ENCODE measurements at regions not wholly inside any gene's neighbourhood (a gene's known extent, or its start where the extent isn't known, plus 50 kb on each side); places are given as distances from the start of the nearest gene placed in this dataset.
"Not testable (repeated sequence)": the region's sequence is repeated elsewhere in the genome, so short reads cannot be mapped to it uniquely, and the experiment has no call there.

DNA sequence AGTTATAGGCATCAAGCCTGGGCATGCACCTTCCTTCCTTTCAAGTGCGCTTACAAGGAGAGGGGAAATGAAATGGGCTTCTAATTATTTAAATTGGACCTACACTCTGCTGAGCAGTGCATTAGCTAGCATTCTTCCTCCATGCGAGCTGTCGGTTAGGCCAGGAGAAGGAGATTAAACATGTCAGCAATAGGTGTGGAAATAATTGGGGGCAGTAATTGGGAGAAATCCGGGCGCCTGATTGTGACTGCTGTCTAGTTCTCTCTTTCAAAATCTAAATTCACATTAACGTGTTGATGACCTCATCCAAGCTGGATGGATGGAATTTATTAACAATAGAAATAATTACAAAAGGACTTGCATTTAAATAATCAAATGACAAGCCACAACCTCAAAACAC, 86.2 kb upstream of the SEL1L start:
- Histone ChIP-seq H3K27ac (ENCODE audit: low read depth in 1 of 2, low read length in 1 of 2) (no peak overlapping the region), H3K9ac (ENCODE audit: insufficient read depth in 1 of 2, low read length in 2 of 2) (no peak overlapping the region), H3K9me3 (ENCODE audit: control insufficient read depth in 4 of 4, insufficient read depth in 3 of 4, low read length in 3 of 4) (peaks cover 0 to 4% (median 0%) of the 10 kb centered on the region in 4 donors), H3K4me3 (no peak overlapping the region), H3K36me3 (ENCODE audit: control insufficient read depth in 4 of 4, insufficient read depth in 4 of 4, low read length in 4 of 4) (no peaks in the 10 kb centered on the region), H3K27me3 (ENCODE audit: control insufficient read depth in 3 of 3, insufficient read depth in 3 of 3, low read length in 2 of 3) (no peaks in the 10 kb centered on the region), H3K4me1 (ENCODE audit: control insufficient read depth in 5 of 5, insufficient read depth in 5 of 5, low read length in 5 of 5) (no peaks in the 10 kb centered on the region)
- TF ChIP-seq, protein P1, sequence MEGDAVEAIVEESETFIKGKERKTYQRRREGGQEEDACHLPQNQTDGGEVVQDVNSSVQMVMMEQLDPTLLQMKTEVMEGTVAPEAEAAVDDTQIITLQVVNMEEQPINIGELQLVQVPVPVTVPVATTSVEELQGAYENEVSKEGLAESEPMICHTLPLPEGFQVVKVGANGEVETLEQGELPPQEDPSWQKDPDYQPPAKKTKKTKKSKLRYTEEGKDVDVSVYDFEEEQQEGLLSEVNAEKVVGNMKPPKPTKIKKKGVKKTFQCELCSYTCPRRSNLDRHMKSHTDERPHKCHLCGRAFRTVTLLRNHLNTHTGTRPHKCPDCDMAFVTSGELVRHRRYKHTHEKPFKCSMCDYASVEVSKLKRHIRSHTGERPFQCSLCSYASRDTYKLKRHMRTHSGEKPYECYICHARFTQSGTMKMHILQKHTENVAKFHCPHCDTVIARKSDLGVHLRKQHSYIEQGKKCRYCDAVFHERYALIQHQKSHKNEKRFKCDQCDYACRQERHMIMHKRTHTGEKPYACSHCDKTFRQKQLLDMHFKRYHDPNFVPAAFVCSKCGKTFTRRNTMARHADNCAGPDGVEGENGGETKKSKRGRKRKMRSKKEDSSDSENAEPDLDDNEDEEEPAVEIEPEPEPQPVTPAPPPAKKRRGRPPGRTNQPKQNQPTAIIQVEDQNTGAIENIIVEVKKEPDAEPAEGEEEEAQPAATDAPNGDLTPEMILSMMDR (IDR thresholded peaks at IDR 0.05; ENCODE audit: control extremely low read depth, extremely low read depth) = no peak
- WGBS, 2 donors = 85 to 88% methylated on average over 6 of the region's 6 CpGs
- ATAC-seq (ENCODE audit: insufficient read depth, low FRiP score) (no peak), DNase-seq (no peak)

DNA sequence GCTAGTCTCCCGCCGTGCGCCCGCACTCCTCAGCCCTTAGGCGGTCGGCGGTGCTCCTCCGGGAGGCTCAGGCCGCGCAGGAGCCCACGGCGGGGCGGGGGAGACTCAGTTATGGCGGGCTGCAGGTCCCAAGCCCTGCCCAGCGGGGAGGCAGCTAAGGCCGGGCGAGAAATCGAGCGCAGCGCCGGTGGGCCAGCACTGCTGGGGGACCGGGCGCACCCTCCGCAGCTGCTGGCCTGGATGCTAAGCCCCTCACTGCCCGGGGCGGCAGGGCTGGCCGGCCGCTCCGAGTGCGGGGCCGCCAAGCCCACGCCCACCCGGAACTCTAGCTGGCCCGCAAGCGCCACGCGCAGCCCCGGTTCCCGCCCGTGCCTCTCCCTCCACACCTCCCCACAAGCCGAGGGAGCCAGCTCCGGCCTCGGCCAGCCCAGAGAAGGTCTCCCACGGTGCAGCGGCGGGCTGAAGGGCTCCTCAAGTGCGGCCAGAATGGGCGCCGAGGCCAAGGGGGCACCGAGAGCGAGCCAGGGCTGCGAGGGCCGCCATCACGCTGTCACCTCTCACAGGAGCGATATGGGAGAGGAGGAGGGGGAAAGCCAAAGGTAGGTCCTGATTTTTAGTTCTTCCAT, 90.2 kb upstream of the SEL1L start:
- H3K27me3 ChIP-seq (ENCODE audit: control insufficient read depth in 3 of 3, insufficient read depth in 3 of 3, low read length in 2 of 3); H3K4me1 ChIP-seq (ENCODE audit: control insufficient read depth in 5 of 5, insufficient read depth in 5 of 5, low read length in 5 of 5); H3K27ac ChIP-seq (ENCODE audit: low read depth in 1 of 2, low read length in 1 of 2); H3K9ac ChIP-seq (ENCODE audit: insufficient read depth in 1 of 2, low read length in 2 of 2); H3K9me3 ChIP-seq (ENCODE audit: control insufficient read depth in 4 of 4, insufficient read depth in 3 of 4, low read length in 3 of 4); DNase-seq; H3K36me3 ChIP-seq (ENCODE audit: control insufficient read depth in 4 of 4, insufficient read depth in 4 of 4, low read length in 4 of 4); H3K4me3 ChIP-seq; ATAC-seq (ENCODE audit: insufficient read depth, low FRiP score): not testable (repeated sequence)
- 93 to 95% methylated on average over 50 to 55 of the region's 55 CpGs for WGBS, 2 donors

DNA sequence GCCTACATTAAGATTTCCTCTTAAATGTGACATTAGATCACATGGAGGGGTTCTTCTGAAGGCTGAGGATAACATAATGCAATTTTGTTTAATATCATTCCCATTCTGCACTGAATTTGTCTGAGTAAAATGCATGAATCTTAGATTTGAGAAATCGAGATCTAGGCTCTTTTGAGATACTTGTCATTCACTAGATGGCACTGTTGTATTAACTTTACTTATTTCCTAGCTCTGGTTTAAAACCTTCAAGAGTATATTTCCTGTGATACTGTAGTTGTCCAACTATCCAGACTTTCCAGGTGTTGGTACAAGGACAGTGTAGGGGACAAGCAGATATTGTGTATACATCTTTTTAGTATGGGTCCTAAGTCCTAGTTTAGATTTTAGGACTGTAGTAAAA, 91.7 kb upstream of the SEL1L start:
- 0 to 5% methylated on average over 1 of the region's 1 CpG for WGBS, 2 donors
- DNase-seq (peak in 2 of 3 donors; percentile 55 to 75), ATAC-seq (ENCODE audit: insufficient read depth, low FRiP score) (no peak)
- Histone ChIP-seq H3K4me1 (ENCODE audit: control insufficient read depth in 5 of 5, insufficient read depth in 5 of 5, low read length in 5 of 5) (no peaks in the 10 kb centered on the region), H3K27ac (ENCODE audit: low read depth in 1 of 2, low read length in 1 of 2) (no peak overlapping the region), H3K36me3 (ENCODE audit: control insufficient read depth in 4 of 4, insufficient read depth in 4 of 4, low read length in 4 of 4) (no peaks in the 10 kb centered on the region), H3K9me3 (ENCODE audit: control insufficient read depth in 4 of 4, insufficient read depth in 3 of 4, low read length in 3 of 4) (peaks cover 0 to 6% (median 0%) of the 10 kb centered on the region in 4 donors), H3K27me3 (ENCODE audit: control insufficient read depth in 3 of 3, insufficient read depth in 3 of 3, low read length in 2 of 3) (peaks cover 0 to 5% (median 0%) of the 10 kb centered on the region in 3 donors), H3K9ac (ENCODE audit: insufficient read depth in 1 of 2, low read length in 2 of 2) (no peak overlapping the region), H3K4me3 (no peak overlapping the region)
- TF ChIP-seq, protein P1 (IDR thresholded peaks at IDR 0.05; ENCODE audit: control extremely low read depth, extremely low read depth) = no peak

DNA sequence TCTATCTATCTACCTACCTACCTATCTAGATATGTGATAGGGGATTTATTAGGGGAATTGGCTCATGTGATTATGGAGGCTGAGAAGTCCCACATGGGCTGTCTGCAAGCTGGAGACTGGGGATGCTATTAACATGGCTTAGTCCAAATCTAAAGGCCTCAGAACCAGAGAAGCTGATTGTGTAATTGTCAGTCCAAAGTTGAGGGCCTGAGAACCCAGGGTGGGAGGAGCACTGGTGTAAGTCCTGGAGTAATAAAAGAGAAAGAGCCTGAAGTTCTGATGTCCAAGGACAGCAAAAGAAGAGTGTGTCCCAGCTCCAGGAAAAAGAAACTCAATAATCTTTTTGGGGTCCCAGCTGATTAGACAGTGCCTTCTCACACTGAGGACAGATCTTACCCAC, 98.5 kb upstream of the SEL1L start:
- H3K4me1 ChIP-seq (ENCODE audit: control insufficient read depth in 5 of 5, insufficient read depth in 5 of 5, low read length in 5 of 5) = no peaks in the 10 kb centered on the region
- DNase-seq (no peak), ATAC-seq (ENCODE audit: insufficient read depth, low FRiP score) (no peak)
- H3K9me3 ChIP-seq (ENCODE audit: control insufficient read depth in 4 of 4, insufficient read depth in 3 of 4, low read length in 3 of 4) = peaks cover 0 to 2% (median 0%) of the 10 kb centered on the region in 4 donors
- H3K4me3 ChIP-seq = no peak overlapping the region
- no peak overlapping the region for H3K27ac ChIP-seq (ENCODE audit: low read depth in 1 of 2, low read length in 1 of 2)
- H3K36me3 ChIP-seq (ENCODE audit: control insufficient read depth in 4 of 4, insufficient read depth in 4 of 4, low read length in 4 of 4) = no peaks in the 10 kb centered on the region
- TF ChIP-seq, protein P1 (IDR thresholded peaks at IDR 0.05; ENCODE audit: control extremely low read depth, extremely low read depth) = no peak
- H3K27me3 ChIP-seq (ENCODE audit: control insufficient read depth in 3 of 3, insufficient read depth in 3 of 3, low read length in 2 of 3) = peaks cover 0 to under 1% (median 0%) of the 10 kb centered on the region in 3 donors
- no peak overlapping the region for H3K9ac ChIP-seq (ENCODE audit: insufficient read depth in 1 of 2, low read length in 2 of 2)
